Fibroblast of peridontal ligament (primary cell): ENCODE measurements at regions not wholly inside any gene's neighbourhood (a gene's known extent, or its start where the extent isn't known, plus 50 kb on each side); places are given as distances from the start of the nearest gene placed in this dataset.
"Not testable (repeated sequence)": the region's sequence is repeated elsewhere in the genome, so short reads cannot be mapped to it uniquely, and the experiment has no call there.

ENCODE experiments used
- DNase-seq: peaks from one replicate; pipeline ENCODE4 v3.0.0-alpha.2; 2010; ENCODE audit errors: extremely low read depth

DNA sequence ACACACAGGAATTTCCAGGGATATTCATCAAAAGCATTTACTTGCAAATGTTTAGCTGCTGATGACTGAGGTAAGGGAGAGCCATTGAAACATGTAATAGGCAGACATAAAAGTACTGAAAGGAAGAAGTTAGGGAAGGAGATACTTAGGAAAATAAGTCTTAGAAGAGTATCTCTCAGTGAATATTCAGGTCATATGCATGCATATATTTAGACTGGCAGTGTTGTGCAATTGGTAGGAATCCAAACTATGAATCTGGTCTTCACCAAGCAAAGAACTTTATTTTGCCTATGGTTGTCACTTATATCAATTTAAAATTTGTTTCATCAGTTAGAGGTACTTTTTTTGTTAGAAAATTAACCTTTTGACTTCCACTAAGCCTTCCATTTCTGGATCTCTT, 1490.7 kb downstream of the SUCLG1 start:
- no peak for DNase-seq

DNA sequence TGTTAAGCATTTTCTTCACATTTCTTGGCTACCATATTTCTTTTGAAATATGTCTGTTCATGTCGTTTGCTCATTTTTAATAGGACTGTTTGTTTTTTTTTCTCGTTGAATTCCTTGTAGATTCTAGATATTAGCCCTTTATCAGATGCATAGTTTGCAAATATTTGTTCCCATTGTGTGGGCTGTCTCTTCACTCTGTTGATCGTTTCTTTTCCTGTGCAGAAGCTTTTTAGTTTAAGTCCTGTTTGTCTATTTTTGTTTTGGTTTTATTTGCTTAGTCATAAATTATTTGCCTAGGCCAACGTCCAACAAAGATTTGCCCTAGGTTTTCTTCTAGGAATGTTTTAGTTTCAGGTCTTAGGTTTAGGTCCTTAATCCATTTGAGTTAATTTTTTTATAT, 1494.7 kb downstream of the SUCLG1 start:
- no peak for DNase-seq

DNA sequence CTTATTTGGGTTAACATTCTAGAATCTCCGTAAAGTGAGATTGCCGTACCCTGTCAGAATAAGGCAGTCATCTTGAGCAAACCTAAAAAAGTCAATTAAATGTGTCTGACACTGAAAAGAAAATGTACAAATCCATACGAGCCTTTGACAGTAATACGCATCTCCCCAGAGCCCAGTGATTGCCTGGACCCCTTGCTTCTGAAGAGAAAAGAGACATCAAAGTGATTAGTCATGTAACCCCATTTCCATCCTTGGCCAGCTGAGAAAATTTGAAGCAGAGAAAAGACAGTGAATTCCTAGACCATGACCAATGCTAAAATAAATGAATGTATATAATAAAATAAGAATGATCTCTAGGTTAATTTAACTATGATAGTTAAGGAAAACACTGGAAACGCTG, 1499.4 kb downstream of the SUCLG1 start:
- no peak for DNase-seq

DNA sequence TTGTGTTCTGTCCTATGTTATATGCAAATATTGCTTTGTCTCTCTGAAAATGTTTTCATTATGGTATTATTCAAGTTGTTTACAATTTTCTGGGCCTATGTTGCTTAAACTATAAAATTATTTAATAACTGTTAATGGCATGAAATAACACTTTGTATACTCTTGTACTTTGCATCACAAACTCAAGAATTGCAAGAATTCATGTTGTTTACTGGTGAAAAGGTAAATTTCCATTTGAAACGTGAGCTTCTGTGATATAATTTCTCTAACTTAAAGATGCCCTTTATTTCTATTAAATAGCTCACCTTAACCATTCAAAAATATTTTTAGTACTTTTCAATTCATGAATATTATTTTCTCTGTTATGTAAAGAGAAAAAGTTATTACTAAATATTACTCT, 1504.2 kb downstream of the SUCLG1 start:
- no peak for DNase-seq

DNA sequence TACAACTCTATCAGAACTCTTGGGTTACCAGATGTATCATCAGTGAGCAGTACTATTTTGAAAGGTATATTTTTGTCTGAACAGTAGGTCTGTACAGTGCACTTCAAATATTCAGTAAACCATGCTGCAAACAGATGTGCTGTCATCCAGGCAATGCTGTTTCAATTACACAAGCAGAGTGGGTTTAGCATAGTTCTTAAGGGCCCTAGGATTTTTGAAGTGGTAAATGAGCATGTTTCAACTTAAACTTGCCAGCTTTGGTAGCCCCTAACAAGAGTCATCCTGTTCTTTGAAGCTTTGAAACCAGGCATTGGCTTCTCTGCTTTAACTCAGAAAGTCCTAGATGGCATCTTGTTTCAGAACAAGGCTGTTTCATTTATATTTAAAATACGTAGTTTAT, 1519.9 kb downstream of the SUCLG1 start:
- no peak for DNase-seq

DNA sequence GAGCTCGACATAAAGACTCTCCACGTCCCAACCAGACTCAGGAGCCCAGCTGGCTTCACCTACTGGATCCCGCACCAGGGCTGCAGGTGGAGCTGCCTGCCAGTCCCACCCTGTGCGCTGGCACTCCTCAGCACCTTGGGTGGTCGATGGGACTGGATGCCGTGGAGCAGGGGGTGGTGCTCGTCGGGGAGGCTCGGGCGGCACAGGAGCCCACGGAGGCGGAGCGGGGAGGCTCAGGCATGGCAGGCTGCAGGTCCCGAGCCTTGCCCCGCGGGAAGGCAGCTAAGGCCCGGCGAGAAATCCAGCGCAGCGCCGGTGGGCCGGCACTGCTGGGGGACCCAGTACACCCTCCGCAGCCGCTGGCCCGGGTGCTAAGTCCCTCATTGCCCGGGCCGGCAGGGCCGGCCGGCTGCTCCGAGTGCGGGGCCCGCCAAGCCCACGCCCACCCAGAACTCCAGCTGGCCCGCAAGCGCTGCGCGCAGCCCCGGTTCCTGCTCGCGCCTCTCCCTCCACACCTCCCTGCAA, 1520.7 kb downstream of the SUCLG1 start:
- DNase-seq = not testable (repeated sequence)

DNA sequence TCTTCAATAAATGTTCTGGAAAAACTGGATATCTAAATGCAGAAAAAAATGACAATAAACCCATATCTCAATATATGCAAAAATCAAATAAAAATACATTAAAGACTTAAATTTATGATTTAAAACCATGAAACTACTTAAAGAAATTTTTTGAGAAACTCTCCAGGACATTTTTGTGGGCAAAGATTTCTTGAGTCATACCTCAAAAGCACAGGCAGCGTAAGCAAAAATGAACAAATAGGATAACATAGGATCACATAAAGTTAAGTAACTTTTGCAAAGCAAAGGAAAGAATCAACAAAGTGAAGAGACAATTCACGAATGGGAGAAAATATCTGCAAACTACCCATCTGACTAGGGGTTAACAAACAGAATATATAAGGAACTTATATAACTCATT, 1545.5 kb downstream of the SUCLG1 start:
- DNase-seq = no peak

DNA sequence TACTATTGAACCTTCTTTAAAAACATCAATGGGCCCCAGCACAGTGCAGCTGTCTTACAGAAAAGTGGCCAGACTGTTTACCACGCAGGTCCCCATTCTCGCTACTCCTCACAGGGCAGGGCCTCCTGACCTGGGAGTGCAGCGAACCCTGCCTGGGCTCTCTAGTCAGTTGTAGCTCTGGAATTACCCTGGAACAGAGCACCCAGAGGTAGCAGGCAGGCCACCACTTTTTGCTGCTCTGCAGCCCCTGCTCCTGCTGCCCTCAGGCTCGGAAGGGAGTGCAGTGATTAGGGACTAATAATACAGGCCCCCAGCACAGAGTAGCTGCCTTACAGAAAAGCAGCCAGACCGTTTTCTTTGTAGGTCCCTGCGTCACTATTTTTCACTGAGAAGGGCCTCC, 1563.0 kb downstream of the SUCLG1 start:
- DNase-seq = no peak

DNA sequence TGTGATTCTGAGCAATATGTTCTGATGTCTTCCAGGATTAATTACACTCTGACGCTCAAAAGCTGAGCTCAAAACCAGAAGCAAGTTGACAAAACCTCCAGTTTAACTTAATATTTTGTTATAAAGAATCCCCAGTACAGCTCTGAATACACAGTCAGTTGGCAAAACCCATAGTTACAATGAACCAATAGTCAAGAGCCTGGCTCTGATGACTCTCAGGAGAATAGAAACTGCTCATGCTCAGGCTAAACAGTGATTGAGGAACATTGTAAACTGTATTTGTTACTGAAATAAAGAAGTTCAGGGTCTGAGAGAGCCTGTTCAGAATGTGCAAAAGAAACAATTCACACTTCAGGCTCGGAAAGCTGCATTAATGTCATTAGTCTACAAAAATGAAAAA, 1565.9 kb downstream of the SUCLG1 start:
- no peak for DNase-seq

DNA sequence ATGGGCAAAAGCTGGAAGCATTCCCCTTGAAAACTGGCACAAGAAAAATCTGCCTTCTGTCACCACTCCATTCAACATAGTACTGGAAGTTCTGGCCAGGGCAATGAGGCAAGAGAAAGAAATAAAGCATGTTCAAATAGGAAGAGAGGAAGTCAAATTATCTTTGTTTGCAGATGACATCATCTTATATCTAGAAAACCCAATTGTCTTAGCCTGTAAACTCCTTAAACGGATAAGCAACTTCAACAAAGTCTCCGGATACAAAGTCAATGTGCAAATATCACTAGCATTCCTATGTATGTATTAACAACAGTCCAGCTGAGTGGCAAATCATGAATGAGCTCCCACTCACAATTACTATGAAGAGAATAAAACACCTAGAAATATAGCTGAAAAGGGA, 1579.3 kb downstream of the SUCLG1 start:
- DNase-seq = no peak

DNA sequence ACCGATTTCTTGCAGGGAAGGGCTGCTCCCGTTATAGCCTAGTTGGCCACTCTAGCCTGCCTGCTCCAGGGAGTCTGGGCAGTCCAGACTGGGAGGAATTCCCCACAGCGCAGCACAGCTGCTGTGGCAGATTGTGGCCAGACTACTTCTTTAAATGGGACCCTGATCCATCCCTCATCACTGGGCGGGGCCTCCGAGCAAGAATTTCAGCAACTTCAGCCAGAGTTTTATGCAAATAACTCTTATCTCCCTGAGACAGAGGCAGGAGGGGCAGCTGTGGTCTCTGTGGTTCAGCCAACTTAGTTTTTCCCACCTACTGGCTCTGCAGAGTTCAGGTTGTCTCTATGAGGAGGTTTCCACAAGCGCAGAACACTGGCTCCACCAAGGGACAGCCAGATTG, 1583.2 kb downstream of the SUCLG1 start:
- DNase-seq = no peak

DNA sequence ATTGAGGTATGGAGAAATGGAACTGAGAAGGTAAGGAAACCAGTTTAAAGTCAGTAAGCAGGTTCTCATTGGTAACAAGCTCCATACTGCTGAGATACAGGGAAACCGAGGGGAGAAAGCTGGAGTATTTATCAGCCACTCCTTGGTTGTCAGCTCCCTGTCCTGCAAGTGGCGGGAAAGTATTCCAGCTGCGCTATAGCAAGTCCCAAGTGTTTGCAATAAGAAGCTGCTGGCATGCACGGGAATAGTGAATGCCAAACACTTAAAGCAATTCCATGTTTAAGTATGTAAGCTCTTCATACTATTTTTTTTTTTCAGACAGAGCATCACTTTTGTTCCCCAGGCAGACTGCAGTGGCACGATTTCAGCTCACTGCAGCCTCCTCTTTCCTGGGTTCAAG, 1601.1 kb downstream of the SUCLG1 start:
- DNase-seq = no peak

DNA sequence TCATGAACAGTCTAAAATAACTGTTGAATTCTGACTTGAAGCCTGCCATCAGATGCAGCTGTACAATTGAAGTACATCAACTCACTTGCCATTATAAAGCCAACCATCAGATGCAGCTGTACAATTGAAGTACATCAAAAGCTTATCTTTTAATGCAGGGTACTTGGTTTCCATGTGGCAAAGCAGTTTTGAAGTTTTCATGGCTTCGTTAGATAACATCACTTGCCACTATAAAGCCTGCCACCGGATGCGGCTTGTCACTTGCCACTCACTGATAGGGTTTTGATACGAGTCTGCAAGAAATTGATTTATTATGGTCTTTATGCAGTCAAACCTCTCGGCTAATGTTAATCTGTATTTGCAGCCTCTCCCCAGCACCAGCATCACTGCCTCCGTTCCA, 1605.8 kb downstream of the SUCLG1 start:
- DNase-seq = no peak

DNA sequence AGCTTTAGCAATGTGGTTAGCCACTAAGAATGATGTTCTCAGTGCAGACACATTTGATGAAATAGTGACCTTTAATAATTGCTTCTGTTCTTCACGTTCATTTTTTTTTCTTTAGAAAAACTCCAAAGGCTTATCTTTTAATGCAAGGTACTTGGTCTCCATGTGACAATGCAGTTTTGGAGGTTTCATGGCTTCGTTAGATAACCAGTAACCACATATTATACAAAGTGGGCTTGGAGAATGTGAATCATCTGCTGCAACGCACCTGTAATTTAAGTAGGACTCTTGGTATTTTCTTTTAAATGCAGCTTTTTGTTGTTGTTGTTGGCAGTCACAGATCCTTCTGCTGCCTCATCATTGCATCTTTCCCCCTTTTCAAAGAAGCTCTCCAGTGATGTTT, 1606.3 kb downstream of the SUCLG1 start:
- DNase-seq = no peak

DNA sequence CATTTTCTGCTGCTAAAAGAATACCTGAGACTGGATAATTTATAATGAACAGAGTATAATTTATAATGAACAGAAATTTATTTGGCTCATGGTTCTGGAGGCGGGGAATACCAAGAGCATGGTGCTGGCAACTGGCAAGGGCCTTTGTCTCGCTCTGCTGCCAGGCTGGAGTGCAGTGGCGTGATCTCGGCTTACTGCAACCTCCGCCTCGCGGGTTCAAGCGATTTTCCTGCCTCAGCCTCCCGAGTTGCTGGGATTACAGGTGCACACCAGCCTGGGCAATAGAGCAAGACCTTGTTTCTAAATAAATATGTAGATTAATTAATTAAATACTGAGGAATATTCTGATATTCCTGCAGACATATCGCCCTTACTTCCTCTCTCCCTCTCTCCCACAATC, 1610.8 kb downstream of the SUCLG1 start:
- no peak for DNase-seq

DNA sequence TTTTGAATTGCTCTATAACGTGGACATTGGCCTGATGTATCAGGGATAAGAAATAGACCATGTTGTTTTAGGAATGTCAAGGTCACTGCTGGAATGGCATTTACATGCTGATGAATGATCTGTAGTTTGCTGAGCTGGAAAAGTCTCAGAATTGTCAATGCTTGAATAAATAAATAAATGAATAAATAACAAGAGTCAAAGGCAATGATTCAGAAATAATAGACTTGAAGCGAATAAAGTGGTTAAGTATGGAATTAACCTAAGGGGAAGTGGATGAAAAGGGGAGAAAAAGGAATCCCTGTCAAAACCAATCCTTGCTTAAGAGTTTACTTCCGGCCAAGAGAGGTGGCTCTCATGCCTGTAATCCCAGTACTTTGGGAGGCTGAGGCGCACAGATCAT, 1620.0 kb downstream of the SUCLG1 start:
- no peak for DNase-seq

DNA sequence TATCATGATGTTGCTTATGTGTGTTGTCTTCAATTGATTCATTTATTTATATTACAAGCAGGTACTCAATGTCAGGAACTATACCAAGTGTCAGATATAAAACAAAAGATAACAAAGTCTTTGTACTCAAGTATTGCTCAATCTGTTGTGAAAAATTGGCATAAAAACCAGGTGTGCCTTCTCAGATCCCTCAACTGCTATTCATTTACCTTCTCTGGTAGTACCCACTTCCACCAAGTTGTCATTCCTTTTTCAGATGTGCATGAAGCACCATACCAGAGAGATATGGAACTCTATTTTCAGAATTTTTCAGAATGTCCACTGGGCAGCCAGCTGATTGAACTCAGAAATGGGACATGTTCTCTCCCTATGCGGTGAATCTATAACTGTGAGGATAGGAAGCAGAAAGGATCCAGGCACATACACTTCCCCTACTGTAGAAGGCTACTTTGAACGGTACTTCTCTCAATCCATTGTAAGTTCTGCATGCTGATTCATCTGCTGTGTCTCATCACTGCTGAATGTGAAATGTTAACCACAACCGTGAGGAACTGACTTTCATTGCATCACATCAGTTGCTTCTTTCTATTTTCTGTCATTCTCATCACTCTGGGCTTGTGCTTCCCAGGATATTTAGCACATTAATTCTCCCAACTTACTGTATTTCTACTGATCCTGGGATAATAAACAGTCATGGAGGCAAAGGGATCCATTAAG, 1621.3 kb downstream of the SUCLG1 start:
- DNase-seq = peak; percentile 18

DNA sequence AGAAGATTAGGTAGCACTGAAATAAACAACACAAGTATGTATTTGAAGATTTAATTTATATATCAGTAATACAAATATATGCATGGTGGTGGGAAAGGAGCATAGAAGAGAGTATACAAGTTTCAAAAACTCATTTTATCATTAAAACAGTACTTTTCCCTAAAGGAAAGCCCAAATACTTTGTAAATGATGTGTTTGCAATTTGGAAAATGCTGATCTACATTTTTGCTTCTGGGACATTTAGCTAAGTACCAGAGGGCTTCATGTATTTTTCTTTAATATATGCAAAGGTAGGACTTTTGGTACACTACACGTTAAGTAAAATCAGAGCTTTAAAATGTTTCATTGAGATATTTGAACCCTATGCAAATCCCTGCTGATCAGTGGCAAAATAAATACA, 1624.2 kb downstream of the SUCLG1 start:
- no peak for DNase-seq

DNA sequence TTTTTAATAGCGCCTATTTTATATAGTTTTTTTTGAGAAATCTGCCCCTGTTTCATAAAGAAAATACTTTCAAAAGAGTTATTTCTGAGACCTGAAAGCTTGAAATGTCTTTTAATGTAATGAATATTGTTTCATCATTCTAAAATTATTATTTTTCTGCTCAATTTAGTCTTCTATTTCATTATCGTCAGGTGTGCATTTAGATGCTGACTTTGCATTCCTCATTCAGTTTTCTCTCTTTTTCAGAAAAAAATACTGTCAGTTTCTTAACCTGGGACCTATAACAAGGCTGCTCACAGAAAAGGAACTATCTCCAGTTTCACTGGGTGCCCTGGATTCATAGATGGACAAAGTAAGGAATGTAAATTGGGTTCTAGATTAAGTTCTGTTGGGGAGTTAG, 1631.7 kb downstream of the SUCLG1 start:
- DNase-seq = no peak

DNA sequence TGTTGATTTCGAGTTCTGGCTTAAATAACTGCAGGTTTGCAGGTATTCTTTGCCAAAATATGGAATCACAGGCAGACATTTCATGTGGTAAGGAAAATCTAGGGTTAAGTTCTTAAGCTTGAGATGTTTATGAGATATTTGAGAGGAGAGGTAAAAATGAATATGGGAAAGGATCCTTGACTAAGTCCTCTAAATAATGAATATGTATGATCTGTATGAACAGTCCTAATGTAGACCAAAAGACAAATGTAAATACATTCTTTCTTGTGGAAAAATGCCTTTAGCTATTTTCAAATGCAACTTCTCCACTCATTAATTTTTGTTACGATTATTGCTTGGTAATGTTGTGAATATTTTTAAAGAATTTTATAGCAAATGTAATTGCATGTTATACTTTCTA, 1632.6 kb downstream of the SUCLG1 start:
- no peak for DNase-seq

DNA sequence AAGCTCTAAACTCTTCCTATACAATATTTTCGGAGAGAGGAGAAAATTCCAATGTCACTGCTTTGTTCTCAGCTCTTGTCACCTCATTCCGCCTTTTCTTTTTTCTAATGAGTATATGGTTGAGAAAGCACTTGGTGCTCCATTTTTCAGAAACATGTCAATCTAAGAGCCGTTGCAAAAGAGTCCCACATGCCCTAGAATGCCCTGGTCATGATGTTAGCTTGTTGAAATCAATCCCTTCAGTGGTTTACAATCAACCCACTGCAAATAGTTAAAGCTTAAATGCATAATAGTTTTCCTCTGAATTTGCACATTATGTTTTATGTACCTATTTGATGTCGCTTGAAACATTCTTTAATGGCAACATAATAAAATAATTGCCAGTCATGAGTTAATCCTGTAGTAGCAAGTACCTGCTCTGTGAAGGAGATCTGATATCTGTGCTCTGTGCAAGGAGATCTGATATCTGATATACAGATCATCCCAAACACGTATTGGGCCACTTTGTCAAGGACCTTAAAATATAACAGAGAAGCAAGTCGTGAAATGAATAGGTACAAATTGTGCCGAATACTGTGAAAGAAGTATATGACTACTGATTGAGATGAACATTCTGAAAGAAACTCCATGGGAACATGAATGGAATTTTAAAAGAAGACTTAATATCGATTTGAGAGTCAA, 1633.5 kb downstream of the SUCLG1 start:
- DNase-seq = no peak

DNA sequence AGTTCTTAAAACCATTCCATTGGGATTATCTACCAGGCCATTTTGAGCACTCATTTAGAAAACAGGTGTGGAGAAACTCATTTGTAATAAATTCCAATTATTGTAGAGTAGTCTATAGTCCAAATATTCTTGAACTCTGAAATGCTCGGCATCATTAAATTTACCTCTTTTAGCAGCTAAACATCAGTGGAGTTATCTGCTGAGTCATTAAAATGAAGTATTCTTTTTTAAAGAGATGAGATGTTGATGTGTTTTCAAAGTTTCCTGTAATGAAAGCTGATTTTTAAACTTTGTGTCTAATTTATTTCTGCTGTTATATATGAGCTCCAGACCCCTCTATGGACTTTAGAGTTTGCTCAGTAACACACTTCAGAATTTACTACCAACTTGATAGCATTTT, 1635.2 kb downstream of the SUCLG1 start:
- DNase-seq = no peak

DNA sequence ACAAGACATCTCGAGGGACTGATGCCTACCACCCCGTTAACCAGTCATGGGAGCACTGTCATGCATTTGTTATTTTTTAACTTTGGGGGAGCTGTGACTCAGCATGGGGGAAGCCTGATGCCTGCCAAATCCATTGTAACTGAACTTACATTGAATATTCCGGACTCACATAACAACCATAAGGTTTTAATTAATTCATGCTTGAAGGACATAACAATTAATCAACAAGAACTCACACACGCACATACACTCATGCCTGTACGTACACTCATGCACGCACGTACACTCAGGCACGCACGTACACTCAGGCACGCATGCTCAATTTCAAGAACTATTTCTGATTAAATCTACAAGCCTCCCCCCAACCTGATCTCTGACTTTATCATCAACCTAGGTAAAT, 1639.1 kb downstream of the SUCLG1 start:
- no peak for DNase-seq

DNA sequence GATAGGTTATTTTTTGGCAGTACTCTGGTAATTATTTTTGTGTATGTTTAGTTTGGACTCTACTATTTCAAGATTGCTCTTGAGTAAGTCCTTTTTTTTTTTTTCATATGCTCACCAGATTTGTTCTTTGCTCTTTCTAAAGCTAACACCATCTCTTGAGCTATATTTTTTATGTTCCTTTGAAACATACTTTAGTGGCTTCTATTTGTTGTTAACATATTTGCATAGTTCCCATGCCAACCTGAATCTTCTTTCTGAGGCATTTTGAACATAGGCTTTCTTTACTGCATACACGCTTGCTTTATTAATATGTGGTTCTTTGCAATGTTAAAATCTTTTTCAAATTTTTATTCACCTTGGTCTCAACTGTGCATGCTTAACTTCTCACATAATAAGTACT, 1644.9 kb downstream of the SUCLG1 start:
- DNase-seq = no peak
